SIG-M5 treated with dmso at 0.1 percent for 504 hours (cell line): ENCODE measurements at regions not wholly inside any gene's neighbourhood (a gene's known extent, or its start where the extent isn't known, plus 50 kb on each side); places are given as distances from the start of the nearest gene placed in this dataset.
"Not testable (repeated sequence)": the region's sequence is repeated elsewhere in the genome, so short reads cannot be mapped to it uniquely, and the experiment has no call there.

Experiments used
- DNase-seq: peaks from one replicate; lab custom pipeline; 2025; ENCODE audit not compliant: unreplicated experiment; lab: John Stamatoyannopoulos, UW

- no peak for DNase-seq
Measured at GRCh38 chr13:109981000-109981399, 194.6 kb upstream of the IRS2 start.

DNA sequence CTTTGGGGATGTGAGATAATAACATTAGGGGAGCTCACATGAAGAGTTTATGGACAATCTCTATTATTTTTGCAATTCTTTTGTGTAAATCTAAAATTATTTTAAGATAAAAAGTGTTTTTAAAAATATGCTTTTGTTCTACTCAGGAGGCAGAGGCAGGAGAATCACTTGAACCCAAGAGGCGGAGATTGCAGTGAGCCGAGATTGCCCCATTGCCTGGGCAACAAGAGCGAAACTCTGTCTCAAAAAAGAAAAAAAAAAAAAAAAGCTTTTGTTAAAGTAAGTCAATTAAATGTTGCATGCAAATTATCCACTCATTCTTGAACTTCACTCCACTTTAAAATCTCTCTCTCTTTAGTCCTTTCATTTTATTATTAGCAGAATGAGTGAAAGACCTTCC lies 193.3 kb upstream of the IRS2 start:
- DNase-seq: not testable (repeated sequence)

- DNase-seq: no peak
Measured at GRCh38 chr13:109979228-109979627, 192.8 kb upstream of the IRS2 start.

DNA sequence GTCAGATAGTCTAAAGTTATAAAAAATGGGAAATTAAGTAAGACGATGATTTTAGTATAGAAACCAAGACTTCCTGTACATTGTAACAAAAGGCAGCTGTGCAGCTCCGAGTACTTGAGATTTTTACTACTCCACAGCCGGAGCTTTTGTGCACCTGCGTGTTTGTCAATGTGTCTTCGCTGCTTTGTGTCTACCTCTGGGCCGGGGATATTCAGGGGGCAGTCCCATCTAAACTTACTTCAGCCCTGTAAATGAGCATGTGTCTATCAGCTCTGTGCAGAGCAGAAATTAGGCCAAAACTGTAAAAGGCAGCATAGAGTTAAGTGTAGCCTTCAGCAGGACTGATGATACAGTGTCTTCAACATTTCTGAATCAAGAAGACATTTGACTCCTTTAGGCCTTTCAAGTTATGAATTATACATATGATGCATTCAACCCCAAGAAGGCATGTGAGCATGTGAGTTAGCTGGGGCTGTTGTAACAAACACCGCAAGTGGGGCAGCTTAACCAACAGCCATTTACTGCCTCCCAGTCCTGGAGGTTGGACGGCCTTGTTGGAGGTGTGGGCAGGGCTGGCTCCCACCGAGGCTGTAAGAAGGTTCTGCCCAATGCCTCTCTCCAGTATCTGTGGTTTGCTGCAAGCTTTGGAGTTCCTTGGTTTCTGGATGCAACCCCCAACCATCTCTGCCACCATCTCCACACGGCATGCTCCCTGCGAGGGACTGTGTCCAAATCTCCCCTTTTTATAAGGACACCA lies 191.0 kb upstream of the IRS2 start:
- DNase-seq: no peak

DNA sequence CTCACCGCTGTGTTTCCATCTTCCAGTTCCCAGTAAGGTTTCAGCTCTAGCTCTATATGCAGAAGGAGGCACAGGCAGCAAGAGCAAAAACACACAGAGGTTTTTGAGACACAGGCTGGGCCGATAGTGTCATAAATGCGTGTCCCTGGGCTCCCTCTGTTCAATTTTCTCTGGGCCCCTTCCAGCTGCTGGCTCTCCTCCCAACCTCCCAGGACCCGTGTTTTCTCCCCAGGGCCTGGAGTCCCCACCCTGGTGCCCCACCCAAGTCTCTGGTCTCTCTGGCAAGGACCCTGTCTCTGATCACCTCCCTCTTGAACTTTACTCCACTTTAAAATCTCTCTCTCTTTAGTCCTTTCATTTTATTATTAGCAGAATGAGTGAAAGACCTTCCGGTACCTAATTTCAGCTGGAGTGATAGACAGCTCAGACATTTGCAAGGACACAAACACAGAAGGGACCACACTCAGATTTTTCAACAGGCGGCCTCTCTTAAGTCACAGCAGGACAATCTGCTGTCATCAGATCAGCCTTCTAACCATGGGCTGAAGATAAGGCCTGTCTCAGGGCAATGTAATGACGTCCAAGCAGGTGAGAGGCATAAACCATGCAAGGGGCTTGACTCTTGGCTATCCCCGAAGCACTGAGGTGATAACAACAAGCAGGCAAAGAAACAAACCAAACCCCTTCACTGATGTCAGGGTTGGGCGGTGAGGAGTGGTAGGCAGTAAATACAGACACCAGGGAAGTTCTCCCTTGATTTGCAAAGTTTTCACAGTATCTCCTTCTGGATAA lies 190.0 kb upstream of the IRS2 start:
- no peak for DNase-seq

- no peak for DNase-seq
Measured at GRCh38 chr13:109974354-109974753, 188.0 kb upstream of the IRS2 start.

GRCh38 chr13:109973279-109973678 lies 186.9 kb upstream of the IRS2 start:
- DNase-seq: no peak

GRCh38 chr13:109971456-109972090 lies 185.2 kb upstream of the IRS2 start:
- DNase-seq: no peak

- DNase-seq: no peak
Measured at GRCh38 chr13:109971006-109971405, 184.6 kb upstream of the IRS2 start.

- peak; percentile 3 for DNase-seq
Measured at GRCh38 chr13:109968876-109969577, 182.6 kb upstream of the IRS2 start.

- no peak for DNase-seq
Measured at GRCh38 chr13:109963960-109964563, 177.7 kb upstream of the IRS2 start.

DNA sequence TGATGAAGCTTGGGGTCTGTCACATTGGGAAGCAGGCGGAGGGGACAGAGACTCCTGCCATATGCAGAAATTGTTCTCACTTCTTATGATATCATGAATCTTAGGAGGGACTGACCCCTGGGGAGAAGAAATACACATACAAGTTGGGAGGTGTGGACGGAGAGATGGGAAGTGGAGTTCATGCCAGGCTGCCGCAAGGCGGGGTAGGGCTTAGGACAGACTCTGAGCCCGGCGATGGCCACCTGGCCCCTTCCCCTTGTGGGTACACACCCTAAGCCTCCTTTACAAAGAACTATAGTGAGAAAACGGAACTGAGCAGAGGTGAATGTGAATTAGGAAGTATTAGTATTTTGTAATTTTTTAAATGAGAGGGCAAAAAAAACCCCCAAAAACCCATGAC lies 177.0 kb upstream of the IRS2 start:
- DNase-seq: no peak

- DNase-seq: no peak
Measured at GRCh38 chr13:109959903-109960302, 173.5 kb upstream of the IRS2 start.

DNA sequence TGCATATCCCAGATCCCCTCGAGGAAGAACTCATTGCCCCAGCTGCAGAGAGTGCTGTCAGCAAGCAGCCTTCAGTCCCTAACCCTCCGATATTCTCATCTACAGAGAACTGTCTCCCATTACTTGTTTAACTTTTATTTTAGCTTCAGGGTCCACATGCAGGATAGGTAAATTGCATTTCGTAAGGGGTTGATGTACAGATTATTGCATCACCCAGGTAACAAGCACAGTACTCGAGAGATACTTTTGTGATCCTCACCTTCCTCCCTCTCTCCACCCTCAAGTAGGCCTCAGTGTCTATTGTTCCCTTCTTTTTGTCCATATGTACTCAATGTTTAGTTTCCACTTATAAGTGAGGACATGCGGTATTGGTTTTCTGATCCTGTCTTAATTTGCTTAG lies 171.5 kb upstream of the IRS2 start:
- DNase-seq: no peak

DNA sequence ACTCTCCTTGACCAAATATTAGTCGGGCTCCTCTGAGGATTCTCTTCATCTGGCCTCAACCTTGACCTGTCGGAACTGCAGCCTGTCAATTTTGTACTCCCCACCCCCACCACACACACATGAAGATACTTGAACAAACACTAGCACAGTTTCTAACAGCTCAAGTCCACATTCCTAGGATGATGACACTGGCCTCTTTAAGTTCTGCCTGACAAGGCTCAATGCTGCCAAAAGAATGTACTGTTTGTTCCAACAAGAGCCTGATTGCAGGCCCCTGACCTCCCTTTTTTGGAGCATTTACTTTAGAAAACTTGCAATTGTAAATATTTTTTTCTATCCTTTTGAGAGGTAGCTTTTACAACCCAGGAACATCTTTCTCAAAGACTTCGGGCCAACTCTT lies 169.2 kb upstream of the IRS2 start:
- no peak for DNase-seq

GRCh38 chr13:109954441-109954840 lies 168.1 kb upstream of the IRS2 start:
- no peak for DNase-seq

DNA sequence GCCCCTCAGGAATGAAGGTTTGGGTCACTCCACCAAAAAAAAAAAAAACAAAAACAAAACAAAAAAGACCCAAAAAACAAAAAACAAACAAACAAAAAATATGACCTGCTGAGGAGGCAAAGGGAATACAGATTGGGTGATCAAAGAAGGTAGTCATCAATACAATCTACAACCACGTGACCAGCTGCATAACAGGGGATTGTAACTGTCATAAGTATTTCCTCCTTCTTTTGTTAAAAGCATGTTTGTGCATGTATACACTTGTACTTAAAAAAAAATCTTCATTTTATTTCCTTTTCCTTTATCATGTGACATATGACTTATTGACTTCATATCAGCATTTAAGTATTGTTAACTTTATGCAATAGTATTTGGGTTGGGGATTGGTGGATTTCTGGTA lies 165.1 kb upstream of the IRS2 start:
- no peak for DNase-seq

- no peak for DNase-seq
Measured at GRCh38 chr13:109949397-109949796, 163.0 kb upstream of the IRS2 start.

DNA sequence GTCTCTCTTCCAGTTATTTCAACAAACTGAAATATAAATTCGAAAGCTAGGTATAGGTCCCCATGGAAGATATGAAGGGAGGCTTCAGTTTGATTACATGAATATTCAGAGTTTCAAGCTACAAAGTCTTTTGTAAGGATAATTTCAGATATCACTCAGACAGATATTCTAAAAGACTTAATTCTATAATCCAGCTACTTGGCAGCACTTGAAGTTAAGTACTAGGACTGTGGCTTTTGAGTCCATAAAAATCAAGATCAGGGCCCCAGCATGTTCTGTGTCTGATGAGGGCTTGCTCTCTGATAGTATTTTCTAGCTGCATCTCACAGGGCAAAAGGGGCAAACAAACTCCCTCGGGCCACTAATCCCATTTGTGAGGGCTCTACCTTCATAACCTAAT lies 160.6 kb upstream of the IRS2 start:
- no peak for DNase-seq

GRCh38 chr13:109945206-109945960 lies 159.0 kb upstream of the IRS2 start:
- no peak for DNase-seq
